NCI-H128 (cell line): ENCODE measurements at regions not wholly inside any gene's neighbourhood (a gene's known extent, or its start where the extent isn't known, plus 50 kb on each side); places are given as distances from the start of the nearest gene placed in this dataset.

ENCODE experiments used
- DNase-seq: peaks from one replicate; lab custom pipeline; 2025; ENCODE audit not compliant: unreplicated experiment; lab: John Stamatoyannopoulos, UW

- DNase-seq = no peak
These were observed 372.8 kb upstream of the DUSP10 start for GRCh38 chr1:222114536-222115156.

DNA sequence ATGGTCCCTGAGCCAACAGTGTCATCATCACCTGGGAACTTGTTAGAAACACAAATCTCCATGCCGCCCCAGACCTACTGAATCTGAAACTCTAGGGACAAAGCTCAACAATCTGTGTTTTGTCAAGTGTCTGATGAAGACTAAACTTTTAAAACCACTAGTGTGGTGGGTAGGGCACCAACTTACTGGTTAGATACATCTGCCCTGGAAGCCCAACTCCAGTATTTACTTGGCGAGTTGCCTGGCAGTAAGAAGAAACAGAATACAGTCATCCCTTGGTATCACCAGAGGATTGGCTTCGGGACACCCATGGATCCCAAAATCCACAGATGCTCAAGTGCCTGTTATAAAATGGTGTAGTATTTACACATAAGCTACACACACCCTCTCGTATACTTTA, 367.9 kb upstream of the DUSP10 start:
- no peak for DNase-seq

DNA sequence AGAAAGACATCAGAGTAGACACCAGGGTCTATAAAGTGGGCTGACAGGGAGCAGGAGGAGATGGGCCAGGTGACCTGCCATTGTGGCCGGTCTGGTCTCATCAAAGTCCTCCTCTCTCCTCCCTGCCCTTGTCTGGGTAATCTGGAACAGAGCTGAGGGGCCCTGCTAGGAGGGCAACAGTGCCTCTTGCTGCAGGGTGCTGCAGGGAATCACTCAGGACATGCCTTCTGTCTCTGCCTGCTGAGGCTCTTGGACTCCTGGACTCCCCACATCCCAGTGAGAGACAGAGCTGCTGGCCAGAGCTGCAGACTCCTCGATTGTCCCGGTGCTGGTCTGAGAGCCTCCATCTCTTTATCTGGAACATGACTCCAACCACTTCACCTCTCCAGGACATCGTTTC, 366.1 kb upstream of the DUSP10 start:
- no peak for DNase-seq

DNA sequence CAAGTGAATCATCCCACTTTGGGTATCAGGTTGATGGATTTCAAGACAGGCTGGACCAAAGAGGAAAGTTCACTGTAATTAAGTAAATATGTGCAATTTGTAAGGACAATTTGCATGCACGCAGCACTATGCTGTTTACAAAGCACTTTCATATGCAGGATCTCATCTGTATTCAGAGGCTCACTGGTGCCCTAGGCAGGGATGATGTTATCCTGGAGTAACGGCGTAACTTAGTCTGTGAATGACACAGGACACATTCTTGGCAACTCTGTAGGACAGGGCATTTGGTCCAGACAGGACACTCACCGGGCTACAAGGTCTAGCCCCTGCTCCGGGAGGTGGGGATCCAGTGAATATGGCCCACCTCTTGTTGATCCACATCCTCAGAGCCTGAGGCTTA, 365.4 kb upstream of the DUSP10 start:
- no peak for DNase-seq

DNA sequence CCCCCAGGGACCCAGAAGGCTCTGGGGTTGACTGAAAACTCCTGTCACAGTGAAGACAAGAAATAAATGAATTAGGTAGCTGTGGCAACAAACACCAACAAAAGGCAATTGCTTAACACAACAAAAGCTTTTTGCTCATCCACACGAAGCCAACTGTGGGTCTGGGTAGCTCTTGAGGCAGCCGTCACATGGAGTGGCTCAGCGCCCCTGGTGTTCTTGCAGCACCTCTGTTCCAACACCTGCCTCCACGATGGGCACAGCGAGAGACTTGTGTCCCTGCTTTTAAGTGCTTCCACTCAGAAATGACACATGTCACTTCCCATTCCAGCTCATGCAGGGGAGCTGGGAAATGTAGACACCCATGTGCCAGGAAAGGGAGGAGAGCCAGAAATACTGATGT, 364.5 kb upstream of the DUSP10 start:
- peak; percentile 56 for DNase-seq

DNA sequence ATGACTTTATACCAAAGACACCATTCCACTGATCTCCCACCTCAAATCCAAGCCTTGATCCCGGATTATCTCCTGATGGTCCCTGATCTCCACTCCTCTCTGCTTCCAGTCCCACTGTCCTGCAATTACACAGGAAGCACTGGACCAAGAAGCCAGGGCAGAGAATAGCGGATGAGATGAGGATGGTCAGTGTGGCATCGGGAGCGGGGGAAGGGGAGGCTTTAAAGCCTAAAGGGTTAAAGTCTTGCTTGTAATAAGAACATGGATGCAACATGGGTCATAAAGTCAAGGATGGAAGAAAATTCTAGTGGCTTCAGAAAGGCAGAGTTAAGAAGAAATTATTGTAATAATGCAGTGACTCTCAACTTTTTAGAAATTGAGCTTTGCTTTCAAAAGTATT, 364.0 kb upstream of the DUSP10 start:
- DNase-seq = no peak

DNA sequence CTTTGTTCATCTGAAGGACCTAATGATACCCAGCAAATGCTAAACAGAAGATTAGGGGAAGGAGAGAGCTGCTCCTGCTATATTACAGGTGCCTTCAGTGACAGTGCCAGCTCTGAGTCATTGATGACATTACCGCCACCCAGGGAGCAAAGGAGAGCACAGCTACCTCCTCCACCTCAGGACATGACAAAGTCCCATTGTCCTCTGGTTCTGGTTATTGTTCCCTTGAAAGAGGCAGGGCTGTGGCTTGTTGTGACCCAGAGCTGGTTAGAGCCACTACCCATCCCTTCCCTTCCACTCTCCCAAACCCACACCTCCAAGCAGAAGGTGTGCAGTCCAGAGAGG, 363.5 kb upstream of the DUSP10 start:
- no peak for DNase-seq

DNA sequence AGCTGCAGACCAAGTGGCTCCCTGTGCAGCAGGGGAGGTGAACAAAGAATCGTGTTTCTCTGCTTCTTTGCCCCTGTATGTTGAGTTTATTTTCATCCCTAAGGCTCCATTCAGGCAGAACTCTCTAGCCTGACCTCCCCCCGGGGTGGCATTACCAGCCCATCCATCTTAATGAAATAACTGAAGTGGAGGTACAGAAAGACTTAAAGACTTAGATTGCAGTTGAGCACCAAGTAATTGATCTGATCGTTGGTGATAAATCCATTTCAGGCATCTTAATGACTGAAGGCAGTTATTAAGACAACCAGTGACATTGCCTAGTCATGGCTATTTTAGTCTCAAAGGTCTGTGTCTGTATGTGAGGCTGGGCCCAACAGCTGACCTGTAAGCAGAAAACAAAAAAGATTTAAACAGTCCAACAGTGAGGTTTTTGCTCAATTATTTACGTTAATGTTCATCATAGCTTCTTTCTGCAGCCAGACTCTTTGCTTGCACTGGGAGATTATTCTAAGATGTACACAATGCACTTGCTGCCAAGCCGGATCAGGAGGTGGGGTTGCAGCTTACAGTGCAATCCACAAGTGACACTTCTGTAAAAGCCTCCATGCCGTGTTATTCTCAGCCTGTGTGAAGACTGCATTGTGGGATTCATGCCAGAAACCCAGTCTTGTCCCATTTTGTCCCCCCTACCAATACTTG, 363.0 kb upstream of the DUSP10 start:
- DNase-seq = peak; percentile 53

GRCh38 chr1:222104097-222104496, 362.2 kb upstream of the DUSP10 start:
- no peak for DNase-seq

GRCh38 chr1:222099746-222100145, 357.9 kb upstream of the DUSP10 start:
- no peak for DNase-seq

DNA sequence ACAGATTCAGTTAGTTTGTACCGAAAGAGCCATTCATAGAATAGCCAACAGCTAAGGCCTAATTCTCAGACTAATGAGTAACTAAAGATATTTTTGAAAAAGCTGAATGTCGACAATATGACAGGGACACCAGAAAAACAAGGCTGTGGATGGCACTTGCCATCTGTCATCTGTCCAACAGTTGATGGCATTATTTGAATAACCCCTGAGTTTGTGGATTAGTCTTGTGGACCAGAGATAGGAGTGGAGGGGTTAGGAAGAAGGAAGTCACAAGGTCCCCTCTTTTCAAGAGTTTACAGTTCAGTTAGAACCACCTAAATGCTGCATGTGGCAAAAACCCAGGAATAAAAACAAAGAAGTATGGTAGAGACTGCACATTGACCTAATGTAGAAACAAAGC, 356.5 kb upstream of the DUSP10 start:
- no peak for DNase-seq

DNA sequence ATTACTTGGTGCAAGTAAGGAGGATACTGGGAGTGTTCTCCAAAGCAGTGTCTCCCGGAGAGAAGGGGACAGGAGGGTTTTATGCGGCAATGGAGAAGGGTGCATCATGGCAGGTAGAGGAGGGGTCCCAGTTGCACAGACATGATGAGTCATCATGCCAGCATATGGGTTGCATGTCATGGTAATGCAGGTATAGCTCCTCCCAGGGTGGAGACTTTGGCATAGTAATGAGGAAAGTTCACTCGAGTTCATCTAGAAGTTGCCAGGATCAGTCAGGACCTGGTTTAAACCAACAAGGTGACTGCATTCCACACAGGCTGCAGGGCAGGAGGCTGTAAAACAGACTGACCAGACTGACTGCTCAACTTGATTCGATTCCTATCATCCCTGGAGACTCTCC, 355.7 kb upstream of the DUSP10 start:
- DNase-seq = no peak

DNA sequence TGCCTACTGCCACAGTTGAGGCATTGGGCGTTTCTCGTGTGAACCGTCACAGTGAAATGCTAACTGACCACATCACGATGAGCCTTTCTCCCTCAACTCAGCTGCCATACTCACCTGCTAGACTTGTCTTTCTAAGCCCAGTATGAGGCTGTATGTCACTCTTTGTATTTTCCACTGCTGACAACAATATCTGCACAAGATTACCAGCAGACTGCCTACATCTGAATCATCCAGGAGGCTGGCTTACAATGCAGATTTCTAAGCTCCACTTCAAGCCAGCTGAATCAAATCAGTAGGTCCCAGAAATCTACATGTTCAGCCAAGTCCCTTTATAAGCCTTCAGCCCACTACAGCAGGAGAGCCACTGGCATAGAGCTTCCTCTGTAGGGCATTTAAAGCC, 355.0 kb upstream of the DUSP10 start:
- no peak for DNase-seq

GRCh38 chr1:222096476-222096772, 354.5 kb upstream of the DUSP10 start:
- no peak for DNase-seq

DNA sequence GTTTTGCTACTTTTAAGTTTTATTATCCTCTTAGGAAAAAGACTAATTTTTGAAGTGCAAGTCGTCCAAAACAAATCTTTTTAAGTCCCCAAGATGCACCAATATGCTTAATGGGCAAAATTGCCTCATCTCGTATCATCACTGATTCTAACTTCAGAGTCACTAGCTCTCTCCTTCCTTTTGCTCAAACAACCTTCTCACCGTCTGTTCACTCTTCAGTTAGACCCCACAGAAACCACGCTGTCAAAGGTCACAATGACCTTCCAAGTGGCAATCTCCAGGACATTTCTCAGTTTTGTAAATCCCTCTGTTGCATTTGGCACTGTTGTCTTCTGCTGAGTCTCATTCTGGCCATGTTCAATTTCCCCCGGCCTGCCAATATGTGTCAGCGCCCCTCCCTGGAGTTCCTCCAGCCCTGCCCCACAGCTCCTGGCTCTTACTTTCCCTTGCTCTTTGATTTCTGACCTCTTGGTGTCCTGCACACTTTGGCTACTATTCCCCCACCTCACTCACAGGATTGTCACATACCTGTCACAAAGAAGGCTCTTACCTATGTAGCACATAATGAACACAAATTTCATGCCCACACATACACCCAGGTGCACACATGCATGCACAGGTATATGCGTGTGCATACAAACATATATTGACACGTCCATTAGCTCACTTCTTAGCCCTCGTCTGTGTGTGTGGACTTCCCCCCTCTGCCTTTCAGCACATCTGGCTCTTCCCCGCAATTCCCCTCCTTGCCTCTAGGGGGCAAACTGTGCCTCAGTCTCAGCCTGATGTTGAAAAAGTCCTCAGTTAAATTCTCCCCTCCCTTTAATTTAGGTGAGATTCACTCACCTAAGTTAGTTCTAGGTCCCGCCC, 354.0 kb upstream of the DUSP10 start:
- DNase-seq = no peak

- DNase-seq = no peak
These were observed 351.6 kb upstream of the DUSP10 start for GRCh38 chr1:222093518-222093917.

GRCh38 chr1:222090103-222090502, 348.2 kb upstream of the DUSP10 start:
- DNase-seq = no peak

DNA sequence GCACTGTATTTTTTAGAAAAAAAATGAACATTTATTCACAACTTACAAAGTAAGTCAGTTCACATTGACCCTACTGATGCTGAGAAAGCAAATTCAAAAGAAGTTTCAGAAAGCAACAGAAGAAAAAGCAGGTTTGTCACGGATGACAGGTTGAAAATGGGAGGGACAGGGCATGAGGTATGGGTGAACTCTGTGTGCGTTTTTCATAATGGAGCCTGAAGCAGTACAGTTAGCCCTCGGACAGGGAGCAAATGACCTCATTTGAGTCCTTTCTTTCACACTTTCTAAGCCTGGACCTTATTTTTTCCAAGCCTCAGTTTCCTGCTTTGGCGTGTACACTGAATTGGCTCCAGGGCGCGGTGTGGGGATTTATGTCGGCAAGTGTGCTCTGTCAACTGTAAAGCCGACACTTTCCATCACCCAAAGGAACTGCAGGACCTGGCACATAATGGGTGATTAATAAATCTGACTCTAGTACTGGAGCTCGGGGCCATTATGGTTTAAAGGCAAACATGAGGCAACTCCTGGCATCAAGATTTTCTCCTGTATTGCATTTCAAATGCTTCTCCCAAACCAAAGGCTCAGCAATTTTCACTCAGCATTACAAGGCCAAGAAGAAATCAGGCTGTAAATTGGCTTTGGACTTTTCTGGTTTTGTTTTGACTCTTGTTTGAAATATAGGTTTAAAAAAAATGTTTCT, 345.5 kb upstream of the DUSP10 start:
- DNase-seq = no peak

DNA sequence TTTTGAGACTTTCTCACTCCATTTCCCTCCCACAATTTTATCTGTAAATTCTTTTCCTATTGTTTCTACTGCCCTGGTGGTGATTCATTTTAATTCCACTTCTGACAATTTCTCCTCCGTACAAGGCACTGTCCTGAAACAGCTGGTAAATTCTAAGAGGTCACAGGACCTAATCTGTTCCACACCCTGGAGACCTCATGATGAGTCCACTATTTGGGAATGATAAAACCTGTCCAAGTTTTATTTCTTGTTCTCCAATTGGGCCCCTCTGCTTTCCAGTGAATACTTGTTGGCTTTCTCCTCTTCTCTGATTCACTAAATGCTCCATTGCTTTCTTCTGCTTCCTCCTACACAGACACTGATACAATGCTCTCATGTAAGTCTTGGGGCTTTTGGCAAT, 343.1 kb upstream of the DUSP10 start:
- no peak for DNase-seq

DNA sequence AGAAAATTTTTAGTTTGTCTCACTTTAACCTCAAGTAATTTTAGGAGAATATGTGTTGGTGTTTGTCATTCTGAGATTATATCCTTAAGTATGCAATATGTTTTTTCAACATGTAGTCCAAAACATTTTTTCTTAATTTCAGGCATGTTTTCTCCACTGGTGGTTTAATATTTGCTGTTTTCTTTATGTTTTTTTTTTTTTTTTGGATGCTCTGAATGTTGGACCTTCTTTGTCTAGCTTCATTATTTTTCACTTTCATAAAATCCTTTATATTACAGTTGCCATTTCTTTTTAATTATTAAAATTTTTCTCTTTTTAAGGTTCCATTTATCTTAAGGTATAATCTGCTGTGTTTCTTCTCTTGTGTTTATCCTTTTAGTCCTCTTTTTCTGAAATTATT, 342.2 kb upstream of the DUSP10 start:
- no peak for DNase-seq

DNA sequence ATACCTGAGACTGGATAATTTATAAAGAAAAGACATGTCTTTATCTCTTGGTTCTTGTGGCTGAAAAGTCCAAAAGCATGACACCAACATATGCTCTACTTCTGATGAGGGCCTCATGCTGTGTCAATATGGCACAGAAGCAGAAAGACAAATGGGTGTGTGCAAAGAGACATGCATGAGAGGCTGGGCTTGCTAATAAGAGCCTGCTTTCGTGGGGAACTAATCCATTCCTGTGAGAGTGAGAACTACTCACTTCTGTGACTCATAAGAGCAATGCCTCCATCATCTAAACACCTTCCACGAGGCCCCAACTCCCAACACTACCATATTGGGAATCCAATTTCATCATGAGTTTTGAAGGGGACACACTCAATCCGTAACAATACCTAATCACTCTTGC, 340.0 kb upstream of the DUSP10 start:
- DNase-seq = no peak

DNA sequence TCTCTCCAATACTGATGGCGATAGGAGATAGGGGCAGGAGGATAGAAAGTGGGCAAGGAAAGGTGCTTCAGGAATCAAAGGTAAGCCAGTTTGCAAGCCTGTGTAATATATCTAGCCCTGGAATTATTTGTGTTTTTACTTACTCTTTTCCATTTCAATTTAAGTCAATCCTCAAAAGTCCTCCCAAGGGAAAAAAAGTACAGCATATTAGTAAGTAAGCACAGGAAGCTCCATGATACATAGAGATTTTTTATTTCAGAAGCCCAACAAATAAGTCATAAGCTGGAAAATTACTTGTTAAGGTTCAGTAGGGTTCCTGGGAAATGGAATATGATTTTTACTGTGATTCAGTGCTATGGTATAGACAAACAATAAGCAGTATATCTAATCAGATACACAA, 337.7 kb upstream of the DUSP10 start:
- DNase-seq = no peak
